GM18870 (cell line): ENCODE measurements at regions not wholly inside any gene's neighbourhood (a gene's known extent, or its start where the extent isn't known, plus 50 kb on each side); places are given as distances from the start of the nearest gene placed in this dataset.
"Not testable (repeated sequence)": the region's sequence is repeated elsewhere in the genome, so short reads cannot be mapped to it uniquely, and the experiment has no call there.

Source experiments
- ATAC-seq: cut with Tn5 transposase; IDR thresholded peaks from one replicate; pipeline ENCODE4 v1.9.1; 2021; ENCODE audit warnings: moderate library complexity; ENCODE audit not compliant: unreplicated experiment

DNA sequence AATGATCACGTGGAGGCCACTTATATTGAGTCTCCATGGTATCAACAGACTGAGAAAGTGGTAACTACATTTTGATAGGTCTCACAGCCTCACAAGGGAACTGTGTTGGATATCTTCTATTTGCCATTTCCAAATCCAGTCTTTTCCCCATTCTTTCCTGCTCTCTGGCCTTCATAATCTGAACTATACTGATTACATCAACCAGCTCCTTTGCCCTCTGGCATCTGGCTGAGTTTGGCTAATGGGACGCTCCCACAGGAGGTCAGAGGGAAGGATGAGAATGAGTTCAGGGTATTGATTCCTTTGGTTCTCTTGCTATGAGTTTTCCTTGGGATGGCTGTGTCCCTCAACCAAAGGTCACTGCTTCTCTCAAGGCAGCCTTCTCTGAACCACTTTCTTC is 152.6 kb downstream of the RTL9 start:
- ATAC-seq: no peak

DNA sequence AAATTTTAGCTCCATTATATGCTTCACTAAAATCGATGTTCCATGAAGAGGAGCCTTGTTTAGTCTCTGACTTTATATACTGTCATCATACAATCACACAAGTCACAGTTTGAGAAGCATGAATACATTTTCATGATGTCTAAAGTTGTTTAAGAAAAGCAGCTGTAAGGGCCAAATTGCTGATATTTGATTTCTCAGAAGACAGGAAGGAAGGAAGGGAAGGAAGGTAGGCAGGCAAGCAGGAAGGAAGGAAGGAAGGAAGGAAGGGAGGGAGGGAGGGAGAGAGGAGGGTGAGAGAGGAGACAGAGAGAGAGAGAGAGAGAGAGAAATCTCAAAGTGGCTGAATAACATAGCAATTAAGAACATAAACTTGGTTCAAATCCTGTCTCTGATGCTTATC is 153.7 kb downstream of the RTL9 start:
- ATAC-seq: no peak

DNA sequence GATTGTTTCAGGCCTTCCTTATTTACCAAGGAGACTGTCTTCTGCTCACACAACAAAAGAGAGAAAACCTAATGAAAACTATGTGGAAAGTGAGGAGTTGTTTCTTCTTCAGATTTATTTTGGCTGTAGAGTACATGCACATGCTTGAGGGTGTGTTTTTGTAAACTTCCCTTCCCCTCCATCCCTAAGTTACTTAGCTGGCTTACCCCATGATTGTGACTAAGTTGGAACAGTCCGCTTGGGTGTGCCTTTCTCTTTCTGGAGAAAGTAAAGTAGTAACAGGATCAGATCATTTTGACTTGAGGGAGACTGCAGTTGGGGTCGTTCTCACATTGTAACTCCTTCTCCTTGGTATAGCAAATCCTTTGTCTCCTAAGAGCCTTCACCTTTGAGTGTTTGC is 155.9 kb downstream of the RTL9 start:
- ATAC-seq: no peak

DNA sequence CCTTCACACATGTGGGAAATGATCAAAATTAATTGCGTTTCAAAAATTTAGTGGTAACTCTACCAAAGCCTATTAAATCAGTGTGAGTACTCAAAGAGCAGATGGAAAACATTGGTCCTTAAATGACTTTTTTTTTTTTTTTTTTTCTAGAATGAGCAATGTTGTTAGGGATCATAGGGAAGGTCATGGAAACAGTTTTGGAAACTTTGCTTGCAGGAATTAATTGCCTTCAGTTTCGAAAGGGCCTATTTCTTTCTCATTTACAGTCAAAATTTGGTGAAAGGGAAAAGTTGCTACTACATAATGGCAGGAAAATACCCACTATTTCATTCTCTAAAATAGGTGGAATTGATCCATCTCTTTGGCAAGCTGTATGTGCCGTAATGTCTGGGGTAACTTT is 160.9 kb downstream of the RTL9 start:
- ATAC-seq: no peak

DNA sequence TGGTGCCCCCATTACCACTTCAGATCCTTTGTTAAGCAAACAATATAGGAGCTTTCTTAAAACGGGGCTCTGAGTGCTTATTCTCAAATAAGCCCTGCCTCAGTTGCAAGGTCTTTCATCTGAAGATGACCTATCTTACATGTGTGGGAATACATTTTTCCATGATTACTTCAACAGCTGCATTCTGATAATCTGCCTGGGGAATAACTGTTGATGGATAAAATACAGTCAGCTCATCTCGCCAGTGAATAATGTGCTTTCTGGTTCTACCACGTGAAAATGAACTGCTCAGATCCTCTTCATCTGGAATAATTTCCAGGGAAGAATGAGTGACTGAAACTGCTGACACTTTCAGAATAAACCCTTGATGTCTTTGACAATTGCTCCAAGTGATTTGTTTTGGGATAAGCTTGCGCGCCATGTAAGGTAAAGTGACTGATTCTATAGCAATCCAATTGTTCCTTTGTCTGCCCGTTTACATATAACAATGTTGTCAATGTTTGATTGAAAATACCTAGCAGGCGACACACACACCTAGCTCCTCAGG is 161.3 kb downstream of the RTL9 start:
- ATAC-seq: no peak

DNA sequence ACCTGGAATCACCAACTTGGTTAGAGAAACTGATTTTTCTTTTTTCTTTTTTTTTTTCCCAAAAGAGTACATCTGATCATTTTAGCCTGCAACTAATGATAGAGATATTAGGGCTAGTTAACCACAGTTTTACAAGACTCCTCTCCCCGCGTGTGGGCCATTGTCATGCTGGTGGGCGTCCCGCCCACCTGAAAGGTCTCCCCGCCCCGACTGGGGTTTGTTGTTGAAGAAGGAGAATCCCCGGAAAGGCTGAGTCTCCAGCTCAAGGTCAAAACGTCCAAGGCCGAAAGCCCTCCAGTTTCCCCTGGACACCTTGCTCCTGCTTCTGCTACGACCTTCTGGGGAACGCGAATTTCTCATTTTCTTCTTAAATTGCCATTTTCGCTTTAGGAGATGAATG is 162.0 kb downstream of the RTL9 start:
- not testable (repeated sequence) for ATAC-seq

DNA sequence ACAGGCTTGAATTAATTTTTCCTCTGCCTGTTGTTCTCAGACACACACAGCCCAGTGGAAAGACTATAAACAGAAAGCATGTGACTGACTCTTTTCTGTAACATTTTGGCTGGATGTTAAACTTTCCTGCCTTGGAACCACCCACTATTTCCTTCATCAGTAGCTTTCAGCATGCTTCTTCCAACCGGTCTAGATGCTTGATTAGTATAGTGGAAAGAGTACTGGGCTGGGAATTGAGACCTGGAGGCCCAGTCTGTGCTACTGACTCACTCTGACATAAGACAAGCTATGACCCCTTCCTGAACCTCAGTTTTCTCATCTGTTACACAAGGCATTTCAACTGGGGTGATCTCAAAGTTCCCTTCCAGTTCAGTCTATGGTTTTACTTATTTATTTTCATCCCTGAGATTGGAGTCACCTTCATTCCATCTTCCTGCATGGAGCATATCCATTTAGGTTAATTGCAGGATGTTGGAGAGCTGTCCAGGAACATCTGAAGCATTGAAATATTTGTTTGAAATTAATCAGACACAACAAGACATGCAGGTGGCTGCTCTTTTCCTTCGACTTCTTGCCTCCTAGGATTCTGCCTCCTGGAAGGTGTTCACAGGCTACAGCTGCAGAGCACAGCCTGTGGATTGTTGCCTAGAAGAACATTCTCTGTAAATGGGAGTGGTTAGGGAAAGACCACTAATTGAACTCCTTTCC is 173.4 kb downstream of the RTL9 start:
- no peak for ATAC-seq

DNA sequence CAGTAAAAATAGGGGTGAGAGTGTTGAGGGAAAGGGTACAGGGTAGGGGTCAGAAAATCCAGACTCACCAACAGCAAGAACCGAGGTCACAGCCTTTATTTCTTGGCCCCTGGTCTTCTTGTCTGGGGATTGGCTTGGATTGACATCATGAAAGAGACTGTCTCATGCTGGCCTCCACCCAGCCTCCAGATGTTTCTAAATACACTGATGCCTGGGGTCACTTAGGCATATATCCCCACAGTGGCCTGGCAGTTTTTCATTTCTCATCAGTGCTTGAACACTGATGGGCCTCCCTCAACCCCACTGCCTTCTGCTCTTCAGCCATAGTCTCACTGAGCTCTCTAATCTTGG is 173.9 kb downstream of the RTL9 start:
- no peak for ATAC-seq

DNA sequence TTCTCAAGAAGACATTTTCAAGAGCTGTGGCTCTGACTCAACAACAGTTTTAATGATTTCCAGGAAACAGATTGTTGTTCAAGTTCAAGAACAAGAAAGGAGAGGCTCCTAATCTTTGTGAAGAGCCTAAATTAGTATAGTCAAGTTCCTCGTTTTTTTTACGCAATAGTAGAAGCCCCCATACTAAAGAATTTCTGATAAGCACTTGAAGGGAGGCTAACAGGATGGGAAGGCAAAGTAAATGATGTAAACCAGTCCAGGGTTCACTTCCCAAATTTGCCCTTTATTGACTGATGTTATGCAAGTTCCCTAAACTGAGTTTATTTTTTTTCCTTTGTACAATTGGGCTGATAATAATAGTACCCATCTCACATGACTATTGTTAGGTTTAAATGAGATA is 178.2 kb downstream of the RTL9 start:
- no peak for ATAC-seq

DNA sequence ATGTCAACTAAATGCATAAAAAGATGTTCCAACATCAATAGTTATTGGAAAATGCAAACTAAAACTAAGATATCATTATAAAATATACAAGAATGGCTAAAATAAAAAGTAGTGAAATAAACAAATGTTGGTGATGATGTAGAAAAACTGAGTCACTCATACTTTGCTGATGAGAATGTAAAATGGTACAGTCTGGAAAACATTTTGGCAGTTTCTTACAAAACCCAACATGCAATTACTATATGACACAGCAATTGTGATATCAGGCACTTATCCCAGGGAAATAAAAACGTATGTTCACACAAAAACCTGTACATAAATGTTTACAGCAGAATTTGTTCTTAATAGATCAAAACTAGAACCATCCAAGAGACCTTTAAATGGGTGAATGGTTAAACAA is 182.6 kb downstream of the RTL9 start:
- ATAC-seq: no peak

DNA sequence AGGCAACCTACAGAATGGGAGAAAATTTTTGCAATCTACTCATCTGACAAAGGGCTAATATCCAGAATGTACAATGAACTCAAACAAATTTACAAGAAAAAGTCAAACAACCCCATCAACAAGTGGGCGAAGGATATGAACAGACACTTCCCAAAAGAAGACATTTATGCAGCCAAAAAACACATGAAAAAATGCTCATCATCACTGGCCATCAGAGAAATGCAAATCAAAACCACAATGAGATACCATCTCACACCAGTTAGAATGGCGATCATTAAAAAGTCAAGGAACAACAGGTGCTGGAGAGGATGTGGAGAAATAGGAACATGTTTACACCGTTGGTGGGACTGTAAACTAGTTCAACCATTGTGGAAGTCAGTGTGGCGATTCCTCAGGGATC is 192.2 kb downstream of the RTL9 start:
- ATAC-seq: not testable (repeated sequence)

DNA sequence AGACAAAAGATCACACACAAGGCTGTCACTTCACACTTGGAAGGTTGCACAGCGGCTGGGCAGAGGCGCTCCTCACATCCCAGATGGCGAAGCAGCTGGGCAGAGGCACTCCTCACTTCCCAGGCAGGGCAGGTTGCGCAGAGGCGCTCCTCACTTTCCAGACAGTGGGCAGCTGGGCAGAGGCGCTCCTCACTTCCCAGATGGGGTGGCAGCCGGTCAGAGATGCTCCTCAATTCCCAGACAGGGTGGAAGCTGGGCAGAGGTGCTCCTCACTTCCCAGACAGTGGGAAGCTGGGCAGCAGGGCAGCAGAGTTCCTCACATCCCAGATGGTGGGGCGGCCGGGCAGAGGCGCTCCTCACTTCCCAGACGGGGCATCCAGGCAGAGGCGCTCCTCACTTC is 199.2 kb downstream of the RTL9 start:
- ATAC-seq: no peak

DNA sequence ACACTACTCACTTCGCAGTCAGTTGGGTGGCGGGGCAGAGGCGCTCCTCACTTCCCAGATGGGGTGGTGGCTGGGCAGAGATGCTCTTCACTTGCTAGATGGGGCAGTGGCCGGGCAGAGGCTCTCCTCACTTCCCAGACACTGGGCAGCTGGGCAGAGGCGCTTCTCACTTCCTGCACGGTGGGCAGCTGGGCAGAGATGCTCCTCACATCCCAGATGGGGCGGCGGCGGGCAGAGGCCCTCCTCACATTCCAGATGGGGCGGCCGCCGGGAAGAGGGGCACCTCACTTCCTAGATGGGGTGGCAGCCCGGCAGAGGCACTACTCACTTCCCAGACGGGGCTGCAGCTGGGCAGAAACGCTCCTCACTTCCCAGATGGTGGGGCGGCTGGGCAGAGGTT is 199.8 kb downstream of the RTL9 start:
- no peak for ATAC-seq

DNA sequence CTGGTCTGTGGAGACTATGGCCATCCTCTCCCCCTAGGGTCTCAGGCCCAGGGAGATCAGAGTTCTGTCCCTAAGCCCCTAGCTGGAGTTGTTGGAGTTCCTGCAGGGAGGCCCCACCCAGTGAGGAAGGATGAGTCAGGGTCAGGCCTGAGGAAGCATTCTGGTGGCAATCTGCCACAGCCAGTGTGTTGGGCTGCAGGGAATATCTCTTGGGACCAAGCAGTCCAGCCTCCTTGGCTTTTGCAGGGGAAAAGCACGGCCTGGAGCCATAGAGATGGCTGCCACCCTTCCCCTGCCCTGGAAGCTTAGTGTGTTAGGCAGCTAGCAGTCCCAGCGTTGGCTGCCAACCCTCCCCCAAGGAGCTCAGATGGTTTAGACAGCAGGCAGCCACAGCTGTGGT is 202.4 kb downstream of the RTL9 start:
- ATAC-seq: no peak

DNA sequence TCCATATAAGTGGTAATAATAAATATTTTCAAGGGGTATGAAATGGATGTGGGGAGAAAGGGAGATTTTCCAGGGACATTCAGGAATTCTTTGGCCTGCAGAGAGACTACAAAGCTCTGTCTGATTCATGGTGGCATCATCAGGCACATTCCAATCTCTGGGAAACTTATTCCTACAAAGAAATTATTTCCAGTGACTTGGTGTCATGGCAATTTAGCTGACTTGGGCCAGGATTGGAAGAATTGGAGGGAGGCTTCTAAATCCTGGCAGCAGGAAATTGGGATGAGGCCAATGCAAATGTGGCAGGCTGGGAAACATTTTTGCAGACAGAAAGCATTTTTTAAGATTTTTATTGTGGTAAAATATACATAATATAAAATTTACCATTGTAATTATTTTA is 204.6 kb downstream of the RTL9 start:
- no peak for ATAC-seq

DNA sequence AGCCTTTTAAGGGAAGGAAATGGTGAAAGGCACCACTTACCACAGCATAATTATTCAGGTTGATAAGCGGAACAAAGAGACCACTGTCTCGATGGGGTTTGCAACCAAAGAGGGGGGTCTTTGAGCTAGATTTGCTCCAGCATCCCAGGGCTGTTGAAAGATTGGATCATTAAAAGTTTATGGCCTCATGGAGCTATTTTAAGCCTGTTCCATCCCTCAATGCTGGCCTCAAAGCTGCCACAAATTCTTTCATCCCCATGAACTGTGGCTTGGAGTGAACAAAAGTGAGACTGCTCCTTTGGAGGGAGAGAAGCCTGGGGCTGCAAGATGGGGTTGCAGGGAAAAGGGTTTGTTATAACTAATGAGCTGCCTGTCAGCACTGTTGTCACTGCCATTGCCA is 209.8 kb downstream of the RTL9 start:
- ATAC-seq: no peak

DNA sequence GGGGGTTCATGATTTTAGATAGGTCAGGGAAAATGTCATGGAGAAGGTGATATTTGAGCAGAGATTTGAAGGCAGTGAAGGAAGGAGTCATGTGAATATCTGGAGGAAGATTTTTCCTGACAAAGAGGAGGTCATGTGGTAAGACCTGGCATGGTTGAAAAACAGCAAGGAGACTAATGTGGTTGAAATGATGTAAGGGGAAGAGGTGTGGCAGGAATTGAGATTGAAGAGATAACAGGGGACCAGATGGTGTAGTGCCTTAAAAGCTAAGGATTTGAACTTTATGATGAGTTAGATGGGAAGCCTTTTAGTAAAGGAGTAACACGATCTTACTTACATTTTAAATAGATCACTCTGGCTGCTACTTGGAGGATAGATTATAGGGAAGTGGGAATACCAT is 210.9 kb downstream of the RTL9 start:
- ATAC-seq: no peak

DNA sequence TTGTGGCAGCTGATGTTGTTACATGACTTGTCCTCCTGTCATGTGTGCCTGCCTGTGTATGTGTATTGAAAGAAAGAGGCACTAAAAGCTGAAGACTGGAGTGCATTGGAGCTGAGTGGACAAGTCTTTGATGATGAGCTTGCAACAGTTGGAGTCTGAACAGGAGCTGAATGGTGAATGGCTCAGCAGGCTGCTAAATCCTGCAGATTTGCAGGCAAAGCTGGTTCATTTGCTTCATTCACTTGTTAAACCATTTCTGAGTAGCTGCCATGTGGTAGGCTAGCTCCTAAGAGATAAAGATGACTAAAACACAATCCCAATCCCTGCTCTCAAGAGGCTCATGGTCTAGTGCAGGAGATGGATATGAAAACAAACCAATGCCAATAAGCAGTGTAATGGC is 217.3 kb downstream of the CHRDL1 start:
- ATAC-seq: no peak

DNA sequence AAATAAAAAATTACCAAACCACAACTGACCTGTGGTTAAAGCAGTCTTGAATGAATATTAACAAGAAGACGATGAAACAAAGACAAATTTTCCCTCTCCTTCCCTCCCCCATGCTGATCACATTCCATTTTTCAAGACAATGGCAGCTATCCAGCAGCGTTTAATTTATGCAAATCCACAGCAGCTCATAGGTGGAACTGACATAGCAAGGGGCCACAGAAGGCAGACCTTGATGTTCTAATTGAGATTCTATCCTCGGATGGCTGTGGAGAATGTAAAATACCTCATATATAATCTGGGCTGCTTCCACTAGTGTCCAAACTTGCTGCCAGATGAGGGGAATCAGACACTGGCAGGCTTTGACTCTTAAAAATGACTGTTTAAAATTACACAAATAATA is 211.5 kb downstream of the CHRDL1 start:
- no peak for ATAC-seq

DNA sequence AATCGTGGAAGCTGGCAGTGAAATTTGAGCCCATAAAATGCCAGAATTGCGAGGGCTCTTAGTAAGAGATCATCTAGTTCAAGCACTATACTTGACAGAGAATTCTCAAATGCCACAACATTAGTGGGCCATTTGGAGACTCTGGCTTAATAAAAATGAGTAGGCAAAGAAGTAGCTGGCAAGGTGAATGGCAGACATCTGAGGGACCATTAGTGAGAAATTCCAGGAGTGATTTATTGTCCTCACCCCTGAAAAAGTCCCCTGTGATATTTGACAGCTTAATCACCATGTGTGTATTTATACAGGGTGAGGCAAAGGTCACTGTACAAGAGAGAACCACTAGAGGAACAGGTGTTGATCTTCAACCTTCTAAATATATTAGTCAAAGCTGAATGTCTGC is 207.5 kb downstream of the CHRDL1 start:
- ATAC-seq: no peak

DNA sequence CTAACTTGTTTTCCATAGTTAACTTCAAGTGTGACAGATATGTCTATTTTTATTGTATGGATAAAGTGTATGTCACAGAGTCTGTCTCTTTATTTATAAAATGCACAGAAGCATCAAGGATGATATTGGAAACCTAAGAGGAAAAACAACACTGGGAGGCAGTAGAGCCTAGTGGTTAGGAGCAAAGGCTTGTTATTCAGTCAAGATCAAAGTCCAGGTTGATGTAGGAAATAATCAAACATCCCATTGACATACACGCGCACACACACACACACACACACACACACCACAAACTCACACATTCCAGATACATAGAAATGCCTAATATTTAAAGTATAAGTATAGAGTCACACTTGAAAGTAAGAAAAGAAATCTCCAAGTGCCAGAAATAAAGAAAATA is 206.8 kb downstream of the CHRDL1 start:
- ATAC-seq: no peak

DNA sequence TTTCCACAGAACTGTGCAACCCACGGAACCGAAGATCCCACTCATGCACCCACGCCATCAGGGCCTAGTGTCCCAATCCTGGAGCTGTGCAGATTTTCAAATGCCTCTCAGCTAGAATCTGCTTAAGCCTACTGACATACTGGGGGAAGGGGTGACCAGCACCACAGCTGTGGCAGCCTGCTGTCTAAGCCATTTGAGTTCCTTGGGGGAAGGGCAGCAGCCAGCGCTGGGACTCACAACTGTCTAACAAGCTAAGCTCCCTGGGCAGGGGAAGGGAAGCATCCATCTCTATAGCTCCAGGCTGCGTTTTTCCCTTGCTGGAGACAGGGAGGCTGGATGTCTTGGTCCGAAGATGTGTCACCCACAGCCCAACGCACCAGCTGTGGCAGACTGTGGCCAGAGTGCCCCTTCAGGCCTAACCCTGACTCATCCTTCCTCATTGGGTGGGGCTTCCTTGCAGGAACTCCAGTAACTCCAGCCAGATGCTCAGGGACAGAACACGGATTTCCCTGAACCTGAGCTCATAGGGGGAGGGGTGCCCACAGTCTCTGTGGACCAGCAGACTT is 194.8 kb downstream of the CHRDL1 start:
- no peak for ATAC-seq

DNA sequence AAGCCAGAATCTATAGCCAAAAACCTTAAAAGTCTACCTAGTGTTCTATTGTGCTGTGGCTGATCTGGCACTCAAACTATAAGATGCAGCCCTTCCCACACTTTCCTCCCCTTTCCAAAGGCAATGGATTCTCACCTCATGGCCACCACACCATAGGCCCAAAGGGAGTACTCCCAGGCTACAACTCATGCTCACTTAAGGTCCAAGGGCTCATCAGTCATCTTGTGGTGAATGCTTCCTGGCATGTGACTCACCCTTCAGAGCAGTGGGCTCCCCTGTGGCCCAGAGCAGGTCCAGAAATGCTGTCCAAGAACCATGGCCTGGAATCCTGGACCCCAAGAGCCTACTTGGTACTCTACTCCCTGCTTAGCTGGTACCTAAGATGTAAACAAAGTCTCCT is 181.0 kb downstream of the CHRDL1 start:
- no peak for ATAC-seq
